Activated CD4-positive, alpha-beta T cell treated with anti-CD3 and anti-CD28 coated beads, Interleukin-2, amount 10 ng/mL, durations not matched to agents 7 days and 5 days (primary cell): ENCODE measurements at regions not wholly inside any gene's neighbourhood (a gene's known extent, or its start where the extent isn't known, plus 50 kb on each side); places are given as distances from the start of the nearest gene placed in this dataset.

Source experiments
- CTCF ChIA-PET: fragments of 350-600 bp; sonication (Branson Sonifier 250); formaldehyde crosslinking; loops from one replicate; lab custom pipeline; 2021; ENCODE audit warnings: antibody characterized with exemption; lab: Charles Lee
- POLR2A ChIA-PET: fragments of 350-600 bp; sonication (Branson Sonifier 250); formaldehyde crosslinking; loops from one replicate; lab custom pipeline; 2021; ENCODE audit warnings: antibody characterized with exemption; lab: Charles Lee
- DNase-seq: peaks from one replicate; pipeline ENCODE4 v3.0.0-alpha.2; 2020
- H3K27ac Mint-ChIP-seq: one replicate; pipeline ENCODE4 v1.8.0; 2021; ENCODE audit warnings: mild to moderate bottlenecking, moderate library complexity, mixed read lengths
- H3K27me3 Mint-ChIP-seq: one replicate; pipeline ENCODE4 v1.8.0; 2021; ENCODE audit warnings: mixed read lengths
- H3K36me3 Mint-ChIP-seq: one replicate; pipeline ENCODE4 v1.8.0; 2021; ENCODE audit warnings: low read depth, mixed read lengths
- H3K4me1 Mint-ChIP-seq: one replicate; pipeline ENCODE4 v1.8.0; 2021; ENCODE audit warnings: mixed read lengths
- H3K4me3 Mint-ChIP-seq: one replicate; pipeline ENCODE4 v1.8.0; 2021; ENCODE audit warnings: mild to moderate bottlenecking, moderate library complexity, mixed read lengths
- H3K9me3 Mint-ChIP-seq: one replicate; pipeline ENCODE4 v1.8.0; 2021; ENCODE audit warnings: mixed read lengths

DNA sequence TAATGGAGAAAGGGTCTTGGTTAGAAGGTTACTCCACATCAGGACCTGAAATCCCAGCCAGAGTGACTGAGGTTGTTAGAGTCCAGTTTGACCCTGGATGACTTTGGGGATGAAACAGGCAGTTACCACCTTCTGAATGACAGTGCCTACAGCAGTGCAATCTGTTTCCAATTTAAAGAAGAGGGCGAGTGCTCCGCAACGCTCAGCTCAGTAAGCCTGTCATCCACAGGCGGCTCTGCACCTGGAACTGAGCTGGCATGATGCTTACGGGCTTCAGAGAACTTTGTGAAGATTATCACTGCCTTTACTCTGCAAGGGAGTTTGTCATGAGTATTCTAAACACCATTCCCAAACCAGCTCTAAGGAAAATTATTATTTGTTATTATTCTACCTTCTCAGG is 127.7 kb upstream of the SLC24A5 start:
- Mint-ChIP-seq H3K4me1 (no peaks in the 10 kb centered on the region), H3K36me3 (no peaks in the 10 kb centered on the region), H3K27ac (no peak overlapping the region), H3K9me3 (no peaks in the 10 kb centered on the region), H3K4me3 (no peak overlapping the region), H3K27me3 (peaks cover 2% of the 10 kb centered on the region)
- ChIA-PET POLR2A (no interaction called here), CTCF (interaction anchor here (0.7 kb wide), 1 partner anchor 258 kb away, joined by 3 read pairs; no protein-coding TSS in a partner anchor)
- DNase-seq: no peak

DNA sequence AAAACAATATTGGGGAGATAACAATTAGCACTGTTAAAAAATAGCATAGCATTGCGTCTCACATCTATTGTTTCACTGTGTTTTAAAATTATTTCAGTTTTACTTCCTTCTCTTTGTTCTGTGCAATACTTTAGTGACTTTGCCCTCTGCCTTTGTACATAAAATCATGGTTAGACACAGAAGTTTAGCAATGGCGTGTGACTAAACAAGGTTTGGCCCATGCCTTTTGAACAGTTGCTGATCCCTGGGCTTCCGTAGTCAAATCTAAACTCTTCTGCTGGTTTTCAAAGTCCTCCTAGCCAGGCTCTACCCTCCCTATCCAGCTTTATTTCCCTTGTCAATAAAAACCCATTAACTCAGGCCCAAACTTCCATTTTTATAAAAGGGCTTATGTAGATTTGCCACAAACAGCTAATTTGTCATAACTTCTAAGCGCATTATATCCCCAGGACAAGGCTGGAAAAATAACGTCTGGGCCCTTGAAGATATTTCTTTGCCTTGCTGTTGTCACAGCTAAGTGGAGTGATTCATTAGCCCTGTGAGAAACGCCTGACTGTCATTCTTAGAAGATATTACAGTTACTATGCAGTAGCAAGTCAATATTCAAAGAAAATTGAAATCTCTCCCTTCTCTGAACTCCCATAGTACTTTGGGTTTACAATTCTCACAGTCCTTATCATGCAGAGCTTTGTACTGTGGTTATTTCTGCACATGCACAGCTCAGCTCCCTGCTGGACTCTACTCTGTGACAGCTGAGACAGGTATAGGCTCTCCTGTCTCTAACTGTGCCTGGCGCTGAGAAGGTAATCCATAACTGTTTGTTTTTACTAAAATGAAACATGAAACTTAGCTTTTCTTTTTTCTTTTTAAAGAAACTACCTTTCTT is 123.4 kb upstream of the SLC24A5 start:
- Mint-ChIP-seq H3K27me3 (peaks cover 2% of the 10 kb centered on the region), H3K4me1 (no peaks in the 10 kb centered on the region), H3K36me3 (no peaks in the 10 kb centered on the region), H3K4me3 (no peak overlapping the region), H3K9me3 (no peaks in the 10 kb centered on the region), H3K27ac (no peak overlapping the region)
- no peak for DNase-seq
- POLR2A ChIA-PET: no interaction called here
- CTCF ChIA-PET: no interaction called here

DNA sequence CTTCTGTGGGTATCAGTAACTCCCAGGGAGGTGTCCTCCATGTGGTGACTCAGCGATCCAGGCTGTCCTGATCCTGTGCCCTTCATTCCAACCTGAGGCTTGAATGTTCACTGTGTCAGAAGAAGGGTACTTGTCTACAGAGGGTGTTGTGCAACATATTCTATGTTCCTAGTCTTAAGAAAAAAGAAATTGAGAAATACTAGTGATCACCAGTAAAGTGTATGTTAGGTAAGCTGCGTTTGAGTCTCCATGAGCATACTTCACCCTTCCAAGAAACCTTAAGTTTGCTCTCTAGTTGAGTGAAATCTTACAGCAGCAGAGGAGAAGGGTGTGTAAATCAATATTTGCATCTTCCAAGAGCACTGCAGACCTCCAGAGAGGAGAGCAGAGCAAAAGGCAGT is 122.2 kb upstream of the SLC24A5 start:
- Mint-ChIP-seq H3K9me3 (no peaks in the 10 kb centered on the region), H3K27ac (no peak overlapping the region), H3K4me1 (no peaks in the 10 kb centered on the region), H3K27me3 (peaks cover 2% of the 10 kb centered on the region), H3K36me3 (no peaks in the 10 kb centered on the region), H3K4me3 (no peak overlapping the region)
- DNase-seq: no peak
- POLR2A ChIA-PET: no interaction called here
- CTCF ChIA-PET: no interaction called here

DNA sequence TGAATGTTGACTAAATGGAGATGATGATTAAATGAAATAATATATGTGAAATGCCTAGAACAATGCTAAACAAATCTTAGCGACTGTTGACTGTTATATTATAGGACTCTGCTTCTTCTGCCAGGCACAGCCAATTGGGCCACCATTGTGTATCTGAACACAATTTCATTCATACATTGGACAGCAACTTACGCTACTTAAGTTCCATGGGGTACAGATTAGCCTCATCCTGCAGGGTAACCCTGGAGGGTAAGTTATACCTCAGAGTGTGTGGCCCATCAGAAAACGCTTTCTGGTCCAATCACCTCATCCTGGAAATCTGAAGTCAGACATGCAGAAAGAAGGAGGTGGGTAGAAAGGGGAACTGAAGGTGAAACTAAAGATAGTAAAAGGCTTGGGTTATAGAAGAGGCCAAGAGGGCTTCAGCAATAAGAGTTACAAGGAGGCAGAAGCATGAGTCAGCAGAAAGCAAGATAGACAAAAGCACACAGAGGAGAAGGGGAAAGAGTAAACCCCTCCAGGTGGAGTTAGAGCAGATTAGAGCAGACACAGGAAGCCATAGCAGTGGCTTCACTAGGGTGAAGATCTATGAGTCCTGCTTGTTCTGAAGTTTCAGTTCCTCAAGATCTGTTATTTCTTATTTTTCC is 119.3 kb upstream of the SLC24A5 start:
- Mint-ChIP-seq H3K27me3 (no peaks in the 10 kb centered on the region), H3K4me3 (no peak overlapping the region), H3K36me3 (no peaks in the 10 kb centered on the region), H3K9me3 (no peaks in the 10 kb centered on the region), H3K27ac (no peak overlapping the region), H3K4me1 (no peaks in the 10 kb centered on the region)
- no peak for DNase-seq
- ChIA-PET POLR2A (no interaction called here), CTCF (no interaction called here)

DNA sequence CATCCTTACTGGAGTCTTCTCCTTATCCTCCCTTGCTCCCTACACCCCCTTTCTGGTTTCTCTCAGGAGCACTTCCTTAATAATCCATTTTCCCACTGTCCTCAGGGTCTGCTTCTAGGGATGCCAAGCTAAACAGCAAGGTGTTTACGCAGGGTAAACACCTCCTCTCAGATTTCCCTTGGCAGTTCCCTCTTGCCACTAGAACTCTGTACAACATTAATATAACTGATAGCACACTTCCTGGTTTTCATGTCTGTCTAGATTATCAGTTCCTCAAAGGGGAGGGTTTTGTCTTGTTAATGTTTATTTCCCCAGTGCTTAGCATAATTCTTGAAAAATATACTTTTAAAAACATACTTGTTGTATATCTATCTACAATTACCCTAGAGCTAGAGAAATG is 118.0 kb upstream of the SLC24A5 start:
- H3K27me3 Mint-ChIP-seq: no peaks in the 10 kb centered on the region
- no peaks in the 10 kb centered on the region for H3K4me1 Mint-ChIP-seq
- H3K27ac Mint-ChIP-seq: no peak overlapping the region
- POLR2A ChIA-PET: no interaction called here
- CTCF ChIA-PET: interaction anchor here (0.5 kb wide), 1 partner anchor 208 kb away, joined by 4 read pairs; no protein-coding TSS in a partner anchor
- H3K9me3 Mint-ChIP-seq: no peaks in the 10 kb centered on the region
- DNase-seq: no peak
- H3K36me3 Mint-ChIP-seq: no peaks in the 10 kb centered on the region
- no peak overlapping the region for H3K4me3 Mint-ChIP-seq

DNA sequence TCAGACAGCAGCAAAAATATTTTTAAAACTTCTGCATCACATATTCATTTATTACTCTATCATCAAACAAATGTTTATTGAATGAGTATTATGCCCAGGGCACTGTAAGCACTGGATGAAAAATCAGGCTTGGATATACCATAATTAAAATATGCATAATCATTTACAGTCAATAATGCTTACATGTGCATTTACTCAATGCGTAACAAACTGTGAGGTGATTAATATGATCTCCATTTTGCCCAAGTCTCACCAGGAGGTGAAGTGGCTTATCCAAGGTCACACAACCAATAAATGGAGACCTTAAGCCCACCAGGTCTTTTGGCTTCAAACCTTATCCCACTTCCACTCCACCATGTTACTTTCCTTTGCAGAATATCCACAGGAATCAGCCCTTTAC is 117.3 kb upstream of the SLC24A5 start:
- Mint-ChIP-seq H3K36me3 (no peaks in the 10 kb centered on the region), H3K4me1 (no peaks in the 10 kb centered on the region), H3K4me3 (no peak overlapping the region), H3K9me3 (no peaks in the 10 kb centered on the region), H3K27me3 (no peaks in the 10 kb centered on the region), H3K27ac (no peak overlapping the region)
- no peak for DNase-seq
- ChIA-PET POLR2A (no interaction called here), CTCF (no interaction called here)

DNA sequence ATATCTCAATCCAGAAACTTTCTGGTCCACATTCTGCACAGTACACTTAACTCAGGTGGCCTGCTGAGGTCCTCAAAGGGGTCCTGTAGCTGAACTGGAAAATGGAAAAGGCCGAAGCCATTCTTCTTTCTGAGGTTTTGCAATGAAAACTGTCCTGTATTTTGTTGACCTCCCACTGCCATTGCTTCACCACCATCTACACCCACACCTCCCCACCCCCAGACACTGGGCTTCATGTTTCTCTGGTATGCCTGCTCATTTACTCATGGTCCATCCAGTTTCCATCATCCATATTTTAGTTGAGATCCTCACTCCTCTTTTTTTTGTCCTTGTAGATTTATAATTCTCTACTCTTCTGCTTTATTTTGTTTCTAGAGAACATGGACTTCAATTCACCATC is 115.7 kb upstream of the SLC24A5 start:
- CTCF ChIA-PET: no interaction called here
- no peaks in the 10 kb centered on the region for H3K36me3 Mint-ChIP-seq

DNA sequence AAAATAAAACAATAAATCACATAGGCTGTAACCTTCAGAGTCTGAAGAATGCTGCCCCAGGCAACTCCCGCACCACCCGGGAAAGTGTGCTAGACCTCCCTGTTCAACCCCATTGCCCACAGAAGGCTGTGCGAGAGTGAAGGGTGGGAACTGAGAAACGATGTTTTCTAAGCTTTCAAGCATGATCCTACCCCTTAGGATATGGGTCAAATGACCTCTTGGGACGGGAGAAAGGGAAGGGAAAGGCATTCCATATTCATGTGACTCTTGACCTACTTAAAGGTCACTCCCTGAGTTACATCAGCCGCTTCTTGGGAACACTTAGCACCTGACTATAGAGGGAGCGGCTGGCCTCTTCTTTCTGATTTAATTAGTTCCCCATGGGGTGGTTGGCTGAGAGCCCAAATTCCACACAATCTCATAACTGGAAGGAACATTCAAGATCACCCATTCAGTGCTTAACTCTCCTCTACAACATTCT is 114.7 kb upstream of the SLC24A5 start:
- no peak overlapping the region for H3K27ac Mint-ChIP-seq
- H3K36me3 Mint-ChIP-seq: no peaks in the 10 kb centered on the region
- H3K27me3 Mint-ChIP-seq: no peaks in the 10 kb centered on the region
- no peaks in the 10 kb centered on the region for H3K4me1 Mint-ChIP-seq
- no peak for DNase-seq
- no peak overlapping the region for H3K4me3 Mint-ChIP-seq
- ChIA-PET CTCF (no interaction called here), POLR2A (no interaction called here)
- no peaks in the 10 kb centered on the region for H3K9me3 Mint-ChIP-seq

More for the DNA sequence above, 115.7 kb upstream of the SLC24A5 start:
- DNase-seq: no peak
- Mint-ChIP-seq H3K27ac (no peak overlapping the region), H3K9me3 (no peaks in the 10 kb centered on the region), H3K4me1 (no peaks in the 10 kb centered on the region), H3K4me3 (no peak overlapping the region), H3K27me3 (no peaks in the 10 kb centered on the region)
- POLR2A ChIA-PET: no interaction called here

DNA sequence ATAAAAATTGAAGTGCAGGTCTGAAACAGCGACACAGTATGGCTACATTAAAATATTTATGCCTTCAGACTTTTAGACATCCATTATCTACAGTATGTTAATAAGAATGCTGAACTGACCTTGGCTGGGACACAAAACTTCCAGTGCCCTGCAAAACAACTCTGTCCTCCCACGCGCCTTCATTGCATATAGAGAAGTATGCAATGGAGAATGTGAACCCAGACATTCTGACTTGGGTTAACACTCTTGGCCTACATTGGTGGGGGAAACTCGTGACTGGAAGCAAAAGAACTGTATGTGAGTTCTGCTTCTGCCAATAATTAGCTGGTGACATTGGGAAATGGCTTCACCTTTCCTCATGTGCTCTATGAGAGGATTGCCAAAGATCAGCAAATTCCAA is 110.5 kb upstream of the SLC24A5 start:
- ChIA-PET CTCF (no interaction called here), POLR2A (no interaction called here)
- H3K27me3 Mint-ChIP-seq: no peaks in the 10 kb centered on the region
- H3K27ac Mint-ChIP-seq: no peak overlapping the region
- no peak overlapping the region for H3K4me3 Mint-ChIP-seq
- no peaks in the 10 kb centered on the region for H3K9me3 Mint-ChIP-seq
- H3K36me3 Mint-ChIP-seq: no peaks in the 10 kb centered on the region
- no peaks in the 10 kb centered on the region for H3K4me1 Mint-ChIP-seq
- DNase-seq: no peak

DNA sequence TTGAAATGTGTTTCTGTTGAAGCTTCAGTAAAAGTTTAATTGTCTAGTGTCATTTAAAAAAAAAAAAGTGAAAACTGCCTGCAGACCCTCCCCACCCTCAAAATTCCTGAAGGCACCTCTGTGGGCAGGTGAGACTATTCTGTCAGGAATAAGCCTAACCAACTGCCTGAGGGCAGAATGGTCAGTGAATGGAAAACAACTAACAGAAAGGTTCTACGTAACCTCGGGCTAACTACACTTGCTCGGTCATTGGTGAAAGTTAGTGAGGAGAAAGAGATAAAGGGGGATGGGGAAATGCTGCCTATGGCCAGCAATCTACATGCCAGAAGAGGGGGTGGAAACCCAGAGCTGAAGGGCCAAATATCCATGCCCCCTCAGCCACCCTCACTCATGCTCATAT is 108.6 kb upstream of the SLC24A5 start:
- no peak overlapping the region for H3K4me3 Mint-ChIP-seq
- no peaks in the 10 kb centered on the region for H3K27me3 Mint-ChIP-seq
- no peak overlapping the region for H3K27ac Mint-ChIP-seq
- no peaks in the 10 kb centered on the region for H3K36me3 Mint-ChIP-seq
- H3K4me1 Mint-ChIP-seq: no peaks in the 10 kb centered on the region
- ChIA-PET POLR2A (no interaction called here), CTCF (no interaction called here)
- no peaks in the 10 kb centered on the region for H3K9me3 Mint-ChIP-seq
- no peak for DNase-seq

DNA sequence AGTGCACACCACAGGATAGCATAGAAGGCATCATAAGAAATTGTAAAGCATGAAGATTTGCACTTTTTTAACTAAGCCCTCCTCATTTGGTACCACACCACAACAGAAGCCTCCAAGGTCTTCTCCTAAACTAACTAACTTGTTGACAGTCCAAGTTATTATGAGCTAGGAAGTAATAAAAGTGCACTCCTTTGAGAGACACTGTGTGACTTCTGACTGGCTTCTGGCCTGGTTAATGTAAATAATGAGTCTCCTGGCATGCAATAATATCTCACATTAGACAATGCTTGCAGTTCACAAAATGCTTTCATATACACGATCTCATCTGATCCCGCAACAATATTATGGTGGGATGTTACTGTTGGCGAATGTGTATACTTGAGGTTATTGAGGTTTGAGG is 103.9 kb upstream of the SLC24A5 start:
- Mint-ChIP-seq H3K9me3 (no peaks in the 10 kb centered on the region), H3K27ac (no peak overlapping the region), H3K4me3 (no peak overlapping the region), H3K36me3 (no peaks in the 10 kb centered on the region), H3K4me1 (no peaks in the 10 kb centered on the region), H3K27me3 (no peaks in the 10 kb centered on the region)
- no peak for DNase-seq
- CTCF ChIA-PET: no interaction called here
- POLR2A ChIA-PET: no interaction called here

DNA sequence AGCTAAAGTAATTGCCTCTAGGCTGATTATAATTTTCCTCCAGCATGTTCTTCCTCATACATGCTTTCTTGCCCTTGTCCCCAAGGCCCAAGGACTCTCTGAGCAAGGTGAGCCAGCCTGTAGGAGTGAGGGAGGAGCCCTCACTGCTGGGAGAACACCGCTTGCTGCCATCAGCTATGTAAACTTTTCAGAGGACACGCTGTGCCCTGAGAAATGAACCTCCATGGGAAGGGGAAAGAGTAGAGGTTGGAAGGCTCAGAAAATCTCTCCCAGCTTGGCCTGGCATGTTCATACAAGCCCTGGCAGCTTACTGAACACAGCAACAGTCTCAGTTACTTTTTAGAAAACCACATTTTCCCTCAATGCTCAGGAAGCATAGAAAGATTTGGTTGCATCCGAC is 103.0 kb upstream of the SLC24A5 start:
- H3K27ac Mint-ChIP-seq: no peak overlapping the region

DNA sequence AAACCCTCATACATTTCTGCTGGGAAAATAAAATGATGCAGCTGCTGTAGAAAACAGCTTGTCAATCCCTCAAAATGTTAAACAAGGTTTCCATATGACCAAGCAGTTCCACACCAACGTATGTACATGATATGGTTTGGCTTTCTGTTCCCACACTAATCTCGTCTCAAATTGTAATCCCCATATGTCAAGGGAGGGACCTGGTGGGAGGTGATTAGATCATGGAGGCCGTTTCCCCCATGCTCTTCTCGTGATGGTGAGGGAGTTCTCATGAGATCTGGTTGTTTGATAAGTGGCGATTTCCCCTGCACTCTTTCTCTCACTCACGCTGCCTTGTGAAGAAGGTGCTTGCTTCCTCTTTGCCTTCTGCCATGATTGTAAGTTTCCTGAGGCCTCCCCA is 100.6 kb upstream of the SLC24A5 start:
- Mint-ChIP-seq H3K27ac (no peak overlapping the region), H3K9me3 (no peaks in the 10 kb centered on the region), H3K27me3 (no peaks in the 10 kb centered on the region), H3K4me1 (no peaks in the 10 kb centered on the region), H3K36me3 (no peaks in the 10 kb centered on the region), H3K4me3 (no peak overlapping the region)
- ChIA-PET POLR2A (no interaction called here), CTCF (no interaction called here)
- DNase-seq: no peak

More for the DNA sequence above, 103.0 kb upstream of the SLC24A5 start:
- POLR2A ChIA-PET: no interaction called here
- Mint-ChIP-seq H3K4me1 (no peaks in the 10 kb centered on the region), H3K4me3 (no peak overlapping the region), H3K27me3 (no peaks in the 10 kb centered on the region), H3K36me3 (no peaks in the 10 kb centered on the region), H3K9me3 (no peaks in the 10 kb centered on the region)
- DNase-seq: no peak
- CTCF ChIA-PET: no interaction called here
